Ascending aorta (tissue), 2 donors: ENCODE measurements at regions not wholly inside any gene's neighbourhood (a gene's known extent, or its start where the extent isn't known, plus 50 kb on each side); places are given as distances from the start of the nearest gene placed in this dataset.
"Not testable (repeated sequence)": the region's sequence is repeated elsewhere in the genome, so short reads cannot be mapped to it uniquely, and the experiment has no call there.

Source experiments
- DNase-seq, 2 donors: peaks; one replicate each; pipeline ENCODE4 v3.0.0-alpha.2; 2019; ENCODE audit warnings: low spot score in 2 of 2
- H3K27ac ChIP-seq, 2 donors: fragments of 200-600 bp; sonication (generic); one replicate each; pipeline ENCODE4 v1.5.1; 2016 to 2017; ENCODE audit warnings: mild to moderate bottlenecking in 1 of 2
- H3K27me3 ChIP-seq: fragments of 200-600 bp; sonication (generic); one replicate; pipeline ENCODE4 v1.5.1; 2017
- H3K36me3 ChIP-seq, 2 donors: fragments of 200-600 bp; sonication (generic); one replicate each; pipeline ENCODE4 v1.5.1; 2016
- H3K4me1 ChIP-seq, 2 donors: fragments of 200-600 bp; sonication (generic); one replicate each; pipeline ENCODE4 v1.5.1; 2016 to 2017; ENCODE audit warnings: mild to moderate bottlenecking in 1 of 2
- H3K4me3 ChIP-seq, 2 donors: fragments of 200-600 bp; sonication (generic); one replicate each; pipeline ENCODE4 v1.5.1; 2016 to 2017; ENCODE audit warnings: mild to moderate bottlenecking in 1 of 2
- H3K9me3 ChIP-seq, 2 donors: fragments of 200-600 bp; sonication (generic); one replicate each; pipeline ENCODE4 v1.5.1; 2016
- CTCF ChIP-seq, 3 experiments: fragments of 200-600 bp in 2 of 3; fragments of 450-650 bp in 1 of 3; sonication (generic) in 2 of 3; IDR thresholded peaks; one replicate each; pipeline ENCODE4 v1.5.1; 2016 to 2019; ENCODE audit warnings: antibody characterized with exemption in 3 of 3, mild to moderate bottlenecking in 1 of 3, moderate library complexity in 1 of 3
- intact Hi-C: fragments of 100-400 bp; cut with DNase I; formaldehyde crosslinking; loops from one replicate; pipeline ENCODE4 v1.15.1; 2023

GRCh38 chr11:134725211-134725610, 313.2 kb upstream of the B3GAT1 start:
- Histone ChIP-seq H3K36me3 (no peaks in the 10 kb centered on the region), H3K9me3 (no peaks in the 10 kb centered on the region), H3K27ac (no peak overlapping the region), H3K4me3 (no peak overlapping the region), H3K4me1 (no peaks in the 10 kb centered on the region), H3K27me3 (no peaks in the 10 kb centered on the region)
- TF ChIP-seq CTCF (IDR thresholded peaks at IDR 0.05), result no peak
- intact Hi-C loops, result no loop called here
- peak in 1 of 2 donors; percentile 25 for DNase-seq

- Histone ChIP-seq H3K4me3 (no peak overlapping the region), H3K27me3 (no peaks in the 10 kb centered on the region), H3K36me3 (no peaks in the 10 kb centered on the region), H3K4me1 (no peaks in the 10 kb centered on the region), H3K27ac (no peak overlapping the region), H3K9me3 (no peaks in the 10 kb centered on the region)
- DNase-seq, result peak in 1 of 2 donors; percentile 33
- TF ChIP-seq CTCF (IDR thresholded peaks at IDR 0.05), result no peak
- intact Hi-C loops, result no loop called here
Observed at GRCh38 chr11:134724779-134725140, 312.7 kb upstream of the B3GAT1 start.

GRCh38 chr11:134724106-134724778, 312.2 kb upstream of the B3GAT1 start:
- peak in 1 of 2 donors; percentile 18 for DNase-seq
- Histone ChIP-seq H3K9me3 (no peaks in the 10 kb centered on the region), H3K36me3 (no peaks in the 10 kb centered on the region), H3K27ac (no peak overlapping the region), H3K4me3 (no peak overlapping the region), H3K4me1 (no peaks in the 10 kb centered on the region), H3K27me3 (no peaks in the 10 kb centered on the region)
- no peak for TF ChIP-seq CTCF (IDR thresholded peaks at IDR 0.05)
- intact Hi-C loops, result no loop called here

GRCh38 chr11:134720691-134721070, 308.6 kb upstream of the B3GAT1 start:
- H3K9me3 ChIP-seq, H3K4me3 ChIP-seq, H3K27me3 ChIP-seq, intact Hi-C loops, DNase-seq, H3K4me1 ChIP-seq, H3K27ac ChIP-seq, H3K36me3 ChIP-seq: not testable (repeated sequence)

- H3K27ac ChIP-seq, H3K27me3 ChIP-seq, H3K9me3 ChIP-seq, H3K36me3 ChIP-seq, H3K4me1 ChIP-seq, H3K4me3 ChIP-seq, intact Hi-C loops: not testable (repeated sequence)
- peak in 1 of 2 donors; percentile 27 for DNase-seq
Observed at GRCh38 chr11:134719940-134720690, 308.1 kb upstream of the B3GAT1 start.

GRCh38 chr11:134719397-134719796, 307.4 kb upstream of the B3GAT1 start:
- TF ChIP-seq CTCF (IDR thresholded peaks at IDR 0.05), result no peak
- no peaks in the 10 kb centered on the region for H3K9me3 ChIP-seq
- H3K27me3 ChIP-seq, result no peaks in the 10 kb centered on the region
- intact Hi-C loops, result no loop called here
- H3K4me3 ChIP-seq, result no peak overlapping the region
- peak in 1 of 2 donors; percentile 41 for DNase-seq
- H3K27ac ChIP-seq, result no peak overlapping the region
- H3K4me1 ChIP-seq, result no peaks in the 10 kb centered on the region
- H3K36me3 ChIP-seq, result no peaks in the 10 kb centered on the region
